ENCODE measurements at regions not wholly inside any gene's neighbourhood (a gene's known extent, or its start where the extent isn't known, plus 50 kb on each side); places are given as distances from the start of the nearest gene placed in this dataset.

DNA sequence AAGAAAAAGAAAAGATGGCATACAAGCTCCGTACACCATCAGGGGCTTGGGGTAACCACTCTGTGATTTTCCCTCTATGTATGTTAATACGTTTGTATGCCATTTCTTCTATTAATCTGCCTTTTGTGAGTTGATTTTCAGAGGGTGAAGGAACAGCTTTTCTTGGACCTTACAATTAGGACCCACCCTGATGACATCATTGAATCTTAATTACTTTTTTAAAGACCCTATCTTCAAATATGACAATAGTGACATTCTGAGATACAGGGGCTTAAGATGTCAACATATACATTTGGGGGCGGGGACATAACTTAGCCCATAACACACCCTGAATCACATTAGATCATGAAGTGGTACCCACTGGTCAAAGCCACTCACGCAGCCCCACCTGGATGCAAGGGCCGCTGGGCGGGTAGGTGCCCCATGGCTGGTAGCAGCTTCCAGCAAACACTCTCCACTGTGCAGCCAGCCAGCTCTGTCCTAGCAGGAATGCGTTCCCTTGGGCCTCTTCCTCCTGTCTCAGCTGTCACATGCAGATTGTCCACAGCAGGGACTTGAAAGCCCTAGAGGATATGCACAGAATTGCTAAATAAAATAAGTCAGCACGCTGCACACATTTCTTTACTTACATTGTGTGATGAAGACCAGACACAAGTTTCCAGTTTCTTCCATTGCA, 74.5 kb downstream of the FOXF2 start:
- Histone ChIP-seq H3K36me3 (ENCODE audit: control insufficient read depth, insufficient read depth, low read length) (no peaks in the 10 kb centered on the region), H3K27ac (ENCODE audit: low read length) (no peak overlapping the region), H3K4me3 (ENCODE audit: low read depth in 2 of 2, low read length in 2 of 2) (no peak overlapping the region), H3K9me3 (ENCODE audit: control insufficient read depth, insufficient read depth, low read depth, low read length) (no peaks in the 10 kb centered on the region), H3K27me3 (ENCODE audit: control insufficient read depth, insufficient read depth, low read length) (peaks cover 3% of the 10 kb centered on the region; the same call in 1 of the 2 replicates), H3K4me1 (ENCODE audit: control insufficient read depth, insufficient read depth, low read length) (no peaks in the 10 kb centered on the region)
- ChIA-PET CTCF (no interaction called here), POLR2A (no interaction called here)
- DNase-seq (ENCODE audit: low read depth, low spot score): no peak
- no peak for ATAC-seq
- no TSS peak for BruUV-seq (replicated peaks)
- in situ Hi-C loops (cut with HindIII; ENCODE audit: low pct_unique_long_range_greater_than_20kb, low sequenced_read_pairs) (no loop called here), intact Hi-C loops (cut with micrococcal nuclease; ENCODE audit: unreplicated experiment) (no loop called here)
- TF ChIP-seq SIN3A (IDR thresholded peaks at IDR 0.05; ENCODE audit: borderline replicate concordance, insufficient read depth, low read depth, low read length) (no peak), POLR2AphosphoS5 (IDR thresholded peaks at IDR 0.05; ENCODE audit: low read depth, low read length) (no peak), TCF7L2 (IDR thresholded peaks at IDR 0.05; ENCODE audit: low read depth, low read length) (no peak)
- TF ChIP-seq, protein P1, sequence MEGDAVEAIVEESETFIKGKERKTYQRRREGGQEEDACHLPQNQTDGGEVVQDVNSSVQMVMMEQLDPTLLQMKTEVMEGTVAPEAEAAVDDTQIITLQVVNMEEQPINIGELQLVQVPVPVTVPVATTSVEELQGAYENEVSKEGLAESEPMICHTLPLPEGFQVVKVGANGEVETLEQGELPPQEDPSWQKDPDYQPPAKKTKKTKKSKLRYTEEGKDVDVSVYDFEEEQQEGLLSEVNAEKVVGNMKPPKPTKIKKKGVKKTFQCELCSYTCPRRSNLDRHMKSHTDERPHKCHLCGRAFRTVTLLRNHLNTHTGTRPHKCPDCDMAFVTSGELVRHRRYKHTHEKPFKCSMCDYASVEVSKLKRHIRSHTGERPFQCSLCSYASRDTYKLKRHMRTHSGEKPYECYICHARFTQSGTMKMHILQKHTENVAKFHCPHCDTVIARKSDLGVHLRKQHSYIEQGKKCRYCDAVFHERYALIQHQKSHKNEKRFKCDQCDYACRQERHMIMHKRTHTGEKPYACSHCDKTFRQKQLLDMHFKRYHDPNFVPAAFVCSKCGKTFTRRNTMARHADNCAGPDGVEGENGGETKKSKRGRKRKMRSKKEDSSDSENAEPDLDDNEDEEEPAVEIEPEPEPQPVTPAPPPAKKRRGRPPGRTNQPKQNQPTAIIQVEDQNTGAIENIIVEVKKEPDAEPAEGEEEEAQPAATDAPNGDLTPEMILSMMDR (IDR thresholded peaks at IDR 0.05): no peak
- TF ChIP-seq, protein P2, sequence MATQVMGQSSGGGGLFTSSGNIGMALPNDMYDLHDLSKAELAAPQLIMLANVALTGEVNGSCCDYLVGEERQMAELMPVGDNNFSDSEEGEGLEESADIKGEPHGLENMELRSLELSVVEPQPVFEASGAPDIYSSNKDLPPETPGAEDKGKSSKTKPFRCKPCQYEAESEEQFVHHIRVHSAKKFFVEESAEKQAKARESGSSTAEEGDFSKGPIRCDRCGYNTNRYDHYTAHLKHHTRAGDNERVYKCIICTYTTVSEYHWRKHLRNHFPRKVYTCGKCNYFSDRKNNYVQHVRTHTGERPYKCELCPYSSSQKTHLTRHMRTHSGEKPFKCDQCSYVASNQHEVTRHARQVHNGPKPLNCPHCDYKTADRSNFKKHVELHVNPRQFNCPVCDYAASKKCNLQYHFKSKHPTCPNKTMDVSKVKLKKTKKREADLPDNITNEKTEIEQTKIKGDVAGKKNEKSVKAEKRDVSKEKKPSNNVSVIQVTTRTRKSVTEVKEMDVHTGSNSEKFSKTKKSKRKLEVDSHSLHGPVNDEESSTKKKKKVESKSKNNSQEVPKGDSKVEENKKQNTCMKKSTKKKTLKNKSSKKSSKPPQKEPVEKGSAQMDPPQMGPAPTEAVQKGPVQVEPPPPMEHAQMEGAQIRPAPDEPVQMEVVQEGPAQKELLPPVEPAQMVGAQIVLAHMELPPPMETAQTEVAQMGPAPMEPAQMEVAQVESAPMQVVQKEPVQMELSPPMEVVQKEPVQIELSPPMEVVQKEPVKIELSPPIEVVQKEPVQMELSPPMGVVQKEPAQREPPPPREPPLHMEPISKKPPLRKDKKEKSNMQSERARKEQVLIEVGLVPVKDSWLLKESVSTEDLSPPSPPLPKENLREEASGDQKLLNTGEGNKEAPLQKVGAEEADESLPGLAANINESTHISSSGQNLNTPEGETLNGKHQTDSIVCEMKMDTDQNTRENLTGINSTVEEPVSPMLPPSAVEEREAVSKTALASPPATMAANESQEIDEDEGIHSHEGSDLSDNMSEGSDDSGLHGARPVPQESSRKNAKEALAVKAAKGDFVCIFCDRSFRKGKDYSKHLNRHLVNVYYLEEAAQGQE (IDR thresholded peaks at IDR 0.05; ENCODE audit: insufficient read depth in 1 of 2, low read depth in 2 of 2, low read length in 1 of 2): no peak

GRCh38 chr6:1464781-1465370, 75.5 kb downstream of the FOXF2 start:
- ATAC-seq (no peak), DNase-seq (ENCODE audit: low read depth, low spot score) (no peak)
- Histone ChIP-seq H3K27ac (ENCODE audit: low read length) (no peak overlapping the region), H3K9me3 (ENCODE audit: control insufficient read depth, insufficient read depth, low read depth, low read length) (no peaks in the 10 kb centered on the region), H3K27me3 (ENCODE audit: control insufficient read depth, insufficient read depth, low read length) (peaks cover 3% of the 10 kb centered on the region; the same call in 1 of the 2 replicates), H3K36me3 (ENCODE audit: control insufficient read depth, insufficient read depth, low read length) (no peaks in the 10 kb centered on the region), H3K4me3 (ENCODE audit: low read depth in 2 of 2, low read length in 2 of 2) (no peak overlapping the region), H3K4me1 (ENCODE audit: control insufficient read depth, insufficient read depth, low read length) (no peaks in the 10 kb centered on the region)
- CTCF ChIA-PET: interaction anchor here (0.7 kb wide), 1 partner anchor 1226 kb away, joined by 3 read pairs; no protein-coding TSS in a partner anchor
- TF ChIP-seq, protein P2 (IDR thresholded peaks at IDR 0.05; ENCODE audit: insufficient read depth in 1 of 2, low read depth in 2 of 2, low read length in 1 of 2): no peak
- TF ChIP-seq TCF7L2 (IDR thresholded peaks at IDR 0.05; ENCODE audit: low read depth, low read length): no peak
- TF ChIP-seq, protein P1 (IDR thresholded peaks at IDR 0.05): no peak
- no peak for TF ChIP-seq SIN3A (IDR thresholded peaks at IDR 0.05; ENCODE audit: borderline replicate concordance, insufficient read depth, low read depth, low read length)
- TF ChIP-seq POLR2AphosphoS5 (IDR thresholded peaks at IDR 0.05; ENCODE audit: low read depth, low read length): no peak
- in situ Hi-C loops (cut with HindIII; ENCODE audit: low pct_unique_long_range_greater_than_20kb, low sequenced_read_pairs) (no loop called here), intact Hi-C loops (cut with micrococcal nuclease; ENCODE audit: unreplicated experiment) (no loop called here)
- POLR2A ChIA-PET: no interaction called here
- no TSS peak for BruUV-seq (replicated peaks)
